GM12864 (cell line): ENCODE measurements at regions not wholly inside any gene's neighbourhood (a gene's known extent, or its start where the extent isn't known, plus 50 kb on each side); places are given as distances from the start of the nearest gene placed in this dataset.

Source experiments
- DNase-seq: peaks from one replicate; pipeline ENCODE4 v3.0.0-alpha.2; 2011; ENCODE audit warnings: low read depth
- H3K4me3 ChIP-seq: 2 replicates; pipeline ENCODE4 v1.5.1; 2011; ENCODE audit warnings: mild to moderate bottlenecking, low read depth, low read length, control low read depth
- TF ChIP-seq, protein P1 (sequence below): IDR thresholded peaks from 2 replicates; pipeline ENCODE4 v1.5.1; 2011; ENCODE audit warnings: low read depth, mild to moderate bottlenecking, moderate library complexity, low read length, control low read depth, inconsistent platforms; ENCODE audit errors: missing control alignments

DNA sequence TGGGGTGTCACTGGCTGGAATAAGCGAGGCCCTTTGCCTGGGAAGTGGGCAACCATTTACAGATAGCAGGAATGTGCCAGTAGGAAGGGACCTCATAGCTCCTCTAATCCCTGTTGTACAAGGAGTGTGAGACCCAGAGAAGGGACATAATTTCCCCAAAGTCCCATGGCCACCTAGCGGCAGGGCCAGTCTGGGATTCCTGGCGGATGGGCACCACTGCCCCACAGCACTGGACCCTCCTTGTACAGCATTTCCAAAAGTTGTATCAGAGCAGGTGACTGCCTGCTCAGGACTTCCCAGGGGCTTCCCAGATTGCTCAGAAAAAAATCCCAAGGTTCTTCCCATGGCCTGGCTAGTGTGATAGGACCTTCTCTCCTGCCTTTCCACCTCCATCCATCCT, 185.8 kb downstream of the GLI2 start:
- DNase-seq: no peak
- TF ChIP-seq, protein P1, sequence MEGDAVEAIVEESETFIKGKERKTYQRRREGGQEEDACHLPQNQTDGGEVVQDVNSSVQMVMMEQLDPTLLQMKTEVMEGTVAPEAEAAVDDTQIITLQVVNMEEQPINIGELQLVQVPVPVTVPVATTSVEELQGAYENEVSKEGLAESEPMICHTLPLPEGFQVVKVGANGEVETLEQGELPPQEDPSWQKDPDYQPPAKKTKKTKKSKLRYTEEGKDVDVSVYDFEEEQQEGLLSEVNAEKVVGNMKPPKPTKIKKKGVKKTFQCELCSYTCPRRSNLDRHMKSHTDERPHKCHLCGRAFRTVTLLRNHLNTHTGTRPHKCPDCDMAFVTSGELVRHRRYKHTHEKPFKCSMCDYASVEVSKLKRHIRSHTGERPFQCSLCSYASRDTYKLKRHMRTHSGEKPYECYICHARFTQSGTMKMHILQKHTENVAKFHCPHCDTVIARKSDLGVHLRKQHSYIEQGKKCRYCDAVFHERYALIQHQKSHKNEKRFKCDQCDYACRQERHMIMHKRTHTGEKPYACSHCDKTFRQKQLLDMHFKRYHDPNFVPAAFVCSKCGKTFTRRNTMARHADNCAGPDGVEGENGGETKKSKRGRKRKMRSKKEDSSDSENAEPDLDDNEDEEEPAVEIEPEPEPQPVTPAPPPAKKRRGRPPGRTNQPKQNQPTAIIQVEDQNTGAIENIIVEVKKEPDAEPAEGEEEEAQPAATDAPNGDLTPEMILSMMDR: no peak

GRCh38 chr2:120922571-120923332, 187.1 kb downstream of the GLI2 start:
- no peak for DNase-seq
- H3K4me3 ChIP-seq: no peak overlapping the region
- TF ChIP-seq, protein P1: no peak

More for the DNA sequence above, 185.8 kb downstream of the GLI2 start:
- no peak overlapping the region for H3K4me3 ChIP-seq

- no peak overlapping the region for H3K4me3 ChIP-seq
- DNase-seq: no peak
- TF ChIP-seq, protein P1: no peak
Measured at GRCh38 chr2:120923426-120923825, 187.8 kb downstream of the GLI2 start.

DNA sequence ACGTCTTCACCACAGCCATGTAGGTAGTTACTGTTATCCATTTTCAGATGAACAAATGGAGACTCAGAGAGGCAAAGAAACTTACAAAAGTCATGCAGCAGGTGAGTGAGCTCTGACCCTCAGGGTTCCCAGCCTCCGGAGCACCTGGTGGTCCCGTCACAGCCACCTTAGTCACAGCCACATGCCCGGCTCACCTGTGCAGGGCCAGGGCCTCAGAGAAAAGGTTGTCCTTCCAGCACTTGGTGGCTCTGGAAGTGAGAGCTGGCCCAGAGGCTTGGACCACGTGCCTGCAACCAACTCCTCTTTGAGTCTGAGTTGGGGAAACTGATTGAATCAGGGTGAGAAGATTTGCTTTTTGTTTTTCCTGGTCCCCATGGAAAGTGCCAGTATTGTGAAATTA, 189.3 kb downstream of the GLI2 start:
- no peak for DNase-seq
- no peak overlapping the region for H3K4me3 ChIP-seq
- TF ChIP-seq, protein P1: no peak

- H3K4me3 ChIP-seq: no peak overlapping the region
- DNase-seq: no peak
- TF ChIP-seq, protein P1: no peak
Measured at GRCh38 chr2:120926463-120927264, 191.0 kb downstream of the GLI2 start.

- TF ChIP-seq, protein P1: no peak
- no peak for DNase-seq
- no peak overlapping the region for H3K4me3 ChIP-seq
Measured at GRCh38 chr2:120927265-120927628, 191.6 kb downstream of the GLI2 start.

GRCh38 chr2:120929829-120930228, 194.2 kb downstream of the GLI2 start:
- H3K4me3 ChIP-seq: no peak overlapping the region
- TF ChIP-seq, protein P1: no peak
- no peak for DNase-seq
